ENCODE measurements at regions not wholly inside any gene's neighbourhood (a gene's known extent, or its start where the extent isn't known, plus 50 kb on each side); places are given as distances from the start of the nearest gene placed in this dataset.

DNA sequence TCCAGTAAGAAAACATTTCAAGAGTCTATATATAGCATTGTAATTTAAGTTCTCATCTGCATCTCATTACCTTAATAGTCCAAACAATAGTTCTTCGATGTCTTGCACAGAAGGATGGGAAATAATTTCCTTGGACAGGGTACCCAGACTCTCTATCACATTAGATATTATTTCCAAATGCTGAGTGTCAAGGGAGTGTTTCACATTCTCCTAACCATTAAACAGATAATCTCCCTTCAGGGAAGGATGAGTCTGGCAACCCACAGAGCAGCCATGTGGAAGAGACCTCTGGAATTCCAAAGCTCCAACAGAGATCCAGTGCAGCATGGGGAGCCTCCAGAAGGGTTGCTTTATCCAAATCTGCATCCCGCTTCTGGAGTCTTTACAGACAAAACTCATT is 89.6 kb downstream of the FZD1 start:
- TF ChIP-seq POLR2A (IDR thresholded peaks at IDR 0.05; ENCODE audit: low read length) (no peak), GATA1 (IDR thresholded peaks at IDR 0.05; ENCODE audit: low read depth, low read length) (no peak)
